IMR-90 (cell line): ENCODE measurements at regions not wholly inside any gene's neighbourhood (a gene's known extent, or its start where the extent isn't known, plus 50 kb on each side); places are given as distances from the start of the nearest gene placed in this dataset.
A peak's percentile ranks its signal among the peaks of the same experiment; 100 is the strongest.

Source experiments
- ATAC-seq: fragments of 200-7000 bp; cut with Tn5 transposase; 2 replicates; pipeline ENCODE4 v1.9.1; 2020; ENCODE audit warnings: low read depth, mild to moderate bottlenecking, moderate library complexity
- BruUV-seq: library from RNA; stranded (reverse); fragments of 400-500 nt; replicated peaks from 2 replicates; lab custom pipeline; 2021; lab: Mats Ljungman, UMichigan
- CTCF ChIA-PET: fragments of 300-600 bp; formaldehyde crosslinking; extraction: SDS; loops from one replicate; lab custom pipeline; 2021; ENCODE audit warnings: antibody characterized with exemption; lab: Yijun Ruan, JAX
- POLR2A ChIA-PET: fragments of 300-600 bp; sonication (Branson Sonifier 250); formaldehyde crosslinking; loops from one replicate; lab custom pipeline; 2022; ENCODE audit warnings: antibody characterized with exemption; ENCODE audit not compliant: unreplicated experiment; lab: Charles Lee
- DNase-seq: peaks from one replicate; pipeline ENCODE4 v3.0.0; 2013
- H2AFZ ChIP-seq: replicated peaks from 2 replicates; pipeline ENCODE3; 2013; ENCODE audit warnings: low read length, mild to moderate bottlenecking; ENCODE audit not compliant: poor library complexity
- H2AK5ac ChIP-seq: 2 replicates; pipeline ENCODE4 v1.6.1; 2013; ENCODE audit warnings: low read depth, low read length, inconsistent platforms
- H2AK9ac ChIP-seq: replicated peaks from 2 replicates; pipeline ENCODE3; 2013; ENCODE audit warnings: mild to moderate bottlenecking, low read depth, low read length, moderate library complexity; ENCODE audit not compliant: poor library complexity
- H2BK120ac ChIP-seq: 2 replicates; pipeline ENCODE4 v1.6.1; 2013; ENCODE audit warnings: low read depth, low read length, inconsistent platforms
- H2BK15ac ChIP-seq: 3 replicates; pipeline ENCODE4 v1.6.1; 2013; ENCODE audit warnings: low read depth, low read length, inconsistent platforms
- H2BK20ac ChIP-seq: 2 replicates; pipeline ENCODE4 v1.6.1; 2013; ENCODE audit warnings: low read depth, mild to moderate bottlenecking, inconsistent platforms, low read length, moderate library complexity
- H2BK5ac ChIP-seq: 2 replicates; pipeline ENCODE4 v1.6.1; 2013; ENCODE audit warnings: mild to moderate bottlenecking, low read depth, low read length, inconsistent platforms; ENCODE audit not compliant: poor library complexity, severe bottlenecking
- H3K14ac ChIP-seq: replicated peaks from 2 replicates; pipeline ENCODE4 v1.6.1; 2013; ENCODE audit warnings: low read depth, low read length, inconsistent platforms
- H3K18ac ChIP-seq: 2 replicates; pipeline ENCODE4 v1.6.1; 2013; ENCODE audit warnings: low read depth, low read length, control low read depth
- H3K23ac ChIP-seq: 2 replicates; pipeline ENCODE4 v1.6.1; 2013; ENCODE audit warnings: low read depth, low read length, inconsistent platforms
- H3K27ac ChIP-seq: 2 replicates; pipeline ENCODE4 v1.5.1; 2013; ENCODE audit warnings: mild to moderate bottlenecking, control low read depth, low read length; ENCODE audit not compliant: insufficient read depth
- H3K27me3 ChIP-seq: 2 replicates; pipeline ENCODE4 v1.6.1; 2013; ENCODE audit warnings: low read length; ENCODE audit not compliant: control insufficient read depth, insufficient read depth
- H3K36me3 ChIP-seq: 2 replicates; pipeline ENCODE4 v1.6.1; 2013; ENCODE audit warnings: low read length, mixed read lengths; ENCODE audit not compliant: control insufficient read depth, insufficient read depth
- H3K4ac ChIP-seq: 2 replicates; pipeline ENCODE4 v1.6.1; 2013; ENCODE audit warnings: low read depth, low read length, inconsistent platforms
- H3K4me1 ChIP-seq: 2 replicates; pipeline ENCODE4 v1.6.1; 2013; ENCODE audit warnings: low read length, mixed read lengths; ENCODE audit not compliant: control insufficient read depth, insufficient read depth
- H3K4me2 ChIP-seq: 2 replicates; pipeline ENCODE4 v1.6.1; 2013; ENCODE audit warnings: low read depth, mild to moderate bottlenecking, control low read depth, low read length, moderate library complexity
- H3K4me3 ChIP-seq: 2 replicates; pipeline ENCODE4 v1.5.1; 2013; ENCODE audit warnings: low read depth, mild to moderate bottlenecking, control low read depth, low read length, moderate library complexity; ENCODE audit not compliant: insufficient read depth
- H3K56ac ChIP-seq: 2 replicates; pipeline ENCODE4 v1.6.1; 2013; ENCODE audit warnings: low read length, inconsistent platforms; ENCODE audit not compliant: insufficient read depth; ENCODE audit errors: extremely low read depth
- H3K79me1 ChIP-seq, 2 experiments: 2 replicates each; pipeline ENCODE4 v1.6.1; 2013; ENCODE audit warnings: low read length in 2 of 2, inconsistent platforms in 1 of 2, low read depth in 1 of 2
- H3K9ac ChIP-seq: 2 replicates; pipeline ENCODE4 v1.6.1; 2013; ENCODE audit warnings: low read depth, low read length, control low read depth
- H3K9me1 ChIP-seq: 2 replicates; pipeline ENCODE4 v1.6.1; 2013; ENCODE audit warnings: low read length, inconsistent platforms; ENCODE audit not compliant: insufficient read depth
- H3K9me3 ChIP-seq: 2 replicates; pipeline ENCODE4 v1.6.1; 2013; ENCODE audit warnings: low read length; ENCODE audit not compliant: control insufficient read depth, insufficient read depth
- H4K20me1 ChIP-seq: 2 replicates; pipeline ENCODE4 v1.6.1; 2013; ENCODE audit warnings: low read length, inconsistent platforms; ENCODE audit not compliant: insufficient read depth
- H4K5ac ChIP-seq: 2 replicates; pipeline ENCODE4 v1.6.1; 2013; ENCODE audit warnings: mild to moderate bottlenecking, low read depth, low read length, control low read depth
- H4K8ac ChIP-seq, 2 experiments: 2 replicates each; pipeline ENCODE4 v1.6.1; 2013; ENCODE audit warnings: low read depth in 2 of 2, low read length in 2 of 2, control low read depth in 1 of 2, inconsistent platforms in 1 of 2
- H4K91ac ChIP-seq: 2 replicates; pipeline ENCODE4 v1.6.1; 2013; ENCODE audit warnings: low read depth, low read length, inconsistent platforms; ENCODE audit not compliant: insufficient read depth
- BHLHE40 ChIP-seq: fragments of 150-350 bp; IDR thresholded peaks from 2 replicates; pipeline ENCODE4 v1.6.1; 2016; ENCODE audit warnings: mild to moderate bottlenecking, low read depth, low read length
- CEBPB ChIP-seq: IDR thresholded peaks from 2 replicates; pipeline ENCODE4 v1.6.1; 2012; ENCODE audit warnings: low read depth, low read length, improper control_type of control experiment
- CHD1 ChIP-seq: IDR thresholded peaks from 2 replicates; pipeline ENCODE4 v1.6.1; 2012; ENCODE audit warnings: low read depth, low read length, improper control_type of control experiment
- CTCF ChIP-seq: conservative IDR thresholded peaks from 2 replicates; pipeline ENCODE4 v1.5.1; 2012; ENCODE audit warnings: mild to moderate bottlenecking, low read depth, low read length, improper control_type of control experiment
- ELK1 ChIP-seq: fragments of 150-350 bp; IDR thresholded peaks from 2 replicates; pipeline ENCODE4 v1.6.1; 2016; ENCODE audit warnings: low read depth, mild to moderate bottlenecking, low read length, moderate library complexity, borderline replicate concordance
- FOS ChIP-seq: fragments of 150-350 bp; IDR thresholded peaks from 2 replicates; pipeline ENCODE4 v1.6.1; 2016; ENCODE audit warnings: low read depth, low read length
- MAFK ChIP-seq: IDR thresholded peaks from 2 replicates; pipeline ENCODE4 v1.6.1; 2012; ENCODE audit warnings: low read depth, low read length, improper control_type of control experiment
- MXI1 ChIP-seq: IDR thresholded peaks from 2 replicates; pipeline ENCODE4 v1.6.1; 2012; ENCODE audit warnings: low read depth, mild to moderate bottlenecking, low read length, moderate library complexity, borderline replicate concordance
- NFE2L2 ChIP-seq: fragments of 150-350 bp; IDR thresholded peaks from 2 replicates; pipeline ENCODE4 v1.6.1; 2016; ENCODE audit warnings: low read depth, mild to moderate bottlenecking, low read length
- POLR2A ChIP-seq: IDR thresholded peaks from 2 replicates; pipeline ENCODE4 v1.6.1; 2012; ENCODE audit warnings: mild to moderate bottlenecking, low read depth, low read length
- RAD21 ChIP-seq: IDR thresholded peaks from 2 replicates; pipeline ENCODE4 v1.6.1; 2012; ENCODE audit warnings: low read length, improper control_type of control experiment
- RCOR1 ChIP-seq: IDR thresholded peaks from 2 replicates; pipeline ENCODE4 v1.6.1; 2012; ENCODE audit warnings: mild to moderate bottlenecking, low read length, improper control_type of control experiment; ENCODE audit not compliant: insufficient replicate concordance
- RFX5 ChIP-seq: IDR thresholded peaks from 2 replicates; pipeline ENCODE4 v1.8.0; 2012; ENCODE audit warnings: low read depth, mild to moderate bottlenecking, low read length, moderate library complexity
- SMC3 ChIP-seq: fragments of 150-350 bp; IDR thresholded peaks from 2 replicates; pipeline ENCODE4 v1.6.1; 2016; ENCODE audit warnings: low read depth, mild to moderate bottlenecking, antibody characterized with exemption, low read length, moderate library complexity
- WGBS, 2 experiments: methylation state at CpG; one replicate each; pipeline versions ENCODE4 v1.1.5 to v1.1.7; 2013; ENCODE audit warnings: missing lambda C conversion rate in 2 of 2; ENCODE audit not compliant: insufficient read length in 1 of 2; ENCODE audit errors: extremely low coverage in 2 of 2; 5-methylcytosine and 5-hydroxymethylcytosine counted together
- dilution Hi-C: fragments of 300-500 bp; cut with HindIII; formaldehyde crosslinking; loops from one replicate; pipeline ENCODE4 v1.14.3; 2018; ENCODE audit warnings: low sequenced_read_pairs; ENCODE audit not compliant: unreplicated experiment
- in situ Hi-C: fragments of 300-500 bp; cut with MboI; formaldehyde crosslinking; loops from 3 replicates; pipeline ENCODE4 v1.14.3; 2019; ENCODE audit warnings: low sequenced_read_pairs, inconsistent platforms, mixed read lengths
- intact Hi-C: fragments of 100-400 bp; cut with micrococcal nuclease; formaldehyde crosslinking; loops from 2 replicates; pipeline ENCODE4 v1.10.0; 2022
- TF ChIP-seq, protein P1 (sequence below): fragments of 150-350 bp; IDR thresholded peaks from 2 replicates; pipeline ENCODE4 v1.6.1; 2017; ENCODE audit warnings: mild to moderate bottlenecking, antibody characterized with exemption, low read length, low read depth

DNA sequence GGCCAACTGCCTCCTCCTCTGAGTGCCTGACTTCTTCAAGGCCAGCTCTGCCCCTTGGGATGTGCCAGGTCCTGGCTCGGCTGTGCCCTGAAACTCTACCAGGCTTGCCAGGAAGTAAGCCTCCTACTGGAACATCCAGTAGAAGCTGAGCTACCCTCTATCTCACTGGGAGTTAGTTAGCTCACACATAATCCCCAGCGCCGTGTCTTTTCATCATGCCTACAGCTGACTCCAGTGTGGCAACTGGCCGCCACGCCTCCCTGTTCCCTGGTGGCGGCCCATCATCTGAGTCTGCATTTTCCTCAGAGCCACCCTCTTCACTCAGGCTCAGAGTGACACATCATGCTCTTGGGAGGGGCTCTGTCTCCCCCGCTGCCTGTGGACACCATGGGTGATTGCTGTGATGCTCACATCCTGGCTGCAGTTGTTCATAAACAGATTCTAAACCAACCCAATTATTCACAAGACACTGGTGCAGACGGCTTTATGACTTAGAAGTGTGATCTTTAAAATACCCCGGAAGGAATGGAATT lies 131.9 kb upstream of the IRS2 start:
- Histone ChIP-seq H3K4me1 (peaks cover 2% of the 10 kb centered on the region), H3K36me3 (no peaks in the 10 kb centered on the region), H2BK120ac (peak overlapping the region; percentile 8; the same call in 1 of the 2 replicates), H4K8ac (no peak overlapping the region), H4K91ac (no peak overlapping the region; the same call in 1 of the 2 replicates), H3K56ac (no peak overlapping the region), H3K27me3 (no peaks in the 10 kb centered on the region), H3K23ac (no peak overlapping the region), H4K20me1 (no peaks in the 10 kb centered on the region), H3K14ac (0 out of 2 replicates have a peak overlapping the region, but pooled peaks have one; percentile 17), H3K9me1 (peaks cover 5% of the 10 kb centered on the region; the same call in 1 of the 2 replicates), H3K9me3 (no peaks in the 10 kb centered on the region), H3K4ac (no peak overlapping the region), H3K27ac (no peak overlapping the region), H3K18ac (no peak overlapping the region), H2AFZ (peak overlapping the region; percentile 78), H3K79me1 (no peaks in the 10 kb centered on the region), H3K4me3 (no peak overlapping the region), H2BK20ac (no peak overlapping the region), H3K9ac (no peak overlapping the region), H2BK15ac (0 out of 3 replicates have a peak overlapping the region, but pooled peaks have one; percentile 9), H4K5ac (no peak overlapping the region), H2AK9ac (peak overlapping the region; percentile 68), H2AK5ac (no peak overlapping the region), H3K4me2 (no peak overlapping the region), H2BK5ac (no peak overlapping the region)
- intact Hi-C loops (no loop called here), in situ Hi-C loops (no loop called here), dilution Hi-C loops (no loop called here)
- no TSS peak for BruUV-seq
- CTCF ChIA-PET, result interaction anchor here (0.6 kb wide), 1 partner anchor 1616 kb away, joined by 3 read pairs; no protein-coding TSS in a partner anchor
- POLR2A ChIA-PET, result no interaction called here
- WGBS, 2 experiments, result 74% methylated on average over 3 of the region's 9 CpGs; no CpG with 5 or more reads in 1 of the 2 experiments
- DNase-seq, result peak; percentile 30
- peak; percentile 37 for ATAC-seq
- no peak for TF ChIP-seq POLR2A
- no peak for TF ChIP-seq CHD1
- no peak for TF ChIP-seq SMC3
- no peak for TF ChIP-seq FOS
- TF ChIP-seq RCOR1, result no peak
- TF ChIP-seq RFX5, result no peak
- TF ChIP-seq BHLHE40, result no peak
- TF ChIP-seq NFE2L2, result no peak
- TF ChIP-seq CEBPB, result no peak
- TF ChIP-seq RAD21, result no peak
- no peak for TF ChIP-seq MXI1
- TF ChIP-seq MAFK, result no peak
- TF ChIP-seq, protein P1, sequence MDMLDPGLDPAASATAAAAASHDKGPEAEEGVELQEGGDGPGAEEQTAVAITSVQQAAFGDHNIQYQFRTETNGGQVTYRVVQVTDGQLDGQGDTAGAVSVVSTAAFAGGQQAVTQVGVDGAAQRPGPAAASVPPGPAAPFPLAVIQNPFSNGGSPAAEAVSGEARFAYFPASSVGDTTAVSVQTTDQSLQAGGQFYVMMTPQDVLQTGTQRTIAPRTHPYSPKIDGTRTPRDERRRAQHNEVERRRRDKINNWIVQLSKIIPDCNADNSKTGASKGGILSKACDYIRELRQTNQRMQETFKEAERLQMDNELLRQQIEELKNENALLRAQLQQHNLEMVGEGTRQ, result no peak
- TF ChIP-seq ELK1, result no peak
- TF ChIP-seq CTCF, result no peak
